ENCODE measurements at regions not wholly inside any gene's neighbourhood (a gene's known extent, or its start where the extent isn't known, plus 50 kb on each side); places are given as distances from the start of the nearest gene placed in this dataset.

- POLR2A ChIA-PET, result no interaction called here
- no peak for FAIRE-seq
Observed at GRCh38 chr4:1538096-1538410, 131.8 kb upstream of the NKX1-1 start.

More at GRCh38 chr4:1538096-1538410, 131.8 kb upstream of the NKX1-1 start:
- intact Hi-C loops (cut with micrococcal nuclease) (no loop called here), in situ Hi-C loops (cut with MboI) (no loop called here)
- H3K9me1 ChIP-seq (ENCODE audit: control insufficient read depth, insufficient read depth, low read length), result no peaks in the 10 kb centered on the region
- peaks cover 3 to 67% of the 10 kb centered on the region in 2 experiments; a peak in 4 of 5 replicates for H3K4me1 ChIP-seq (replicated peaks in 1 of 2; ENCODE audit: control insufficient read depth in 2 of 2, insufficient read depth in 2 of 2, low read length in 2 of 2)
- CTCF ChIA-PET (ENCODE audit: low intra/inter-chr PET ratio), result no interaction called here
- no TSS peak for BruUV-seq (replicated peaks)
- no peak for ATAC-seq
- H3K36me3 ChIP-seq (ENCODE audit: control insufficient read depth, insufficient read depth, low read length), result no peaks in the 10 kb centered on the region
- H3K4me2 ChIP-seq (ENCODE audit: insufficient read depth, low read length), result no peak overlapping the region
- H3K27ac ChIP-seq (ENCODE audit: extremely low read depth, low read depth, low read length), result no peak overlapping the region
- no peak overlapping the region for H3K9ac ChIP-seq (ENCODE audit: insufficient read depth in 1 of 2, low read depth in 2 of 2, low read length in 2 of 2)
- H2AFZ ChIP-seq (ENCODE audit: low read depth, low read length), result no peak overlapping the region
- no peak overlapping the region for H3K4me3 ChIP-seq
- peaks cover 40 to 84% of the 10 kb centered on the region in 2 experiments for H3K27me3 ChIP-seq (ENCODE audit: control insufficient read depth in 2 of 2, insufficient read depth in 2 of 2, low read length in 2 of 2)
- no peaks in the 10 kb centered on the region for H3K9me3 ChIP-seq (replicated peaks; ENCODE audit: control insufficient read depth, insufficient read depth, low read depth, low read length)
- DNase-seq (ENCODE audit: extremely low read depth in 1 of 4, low spot score in 3 of 4), result no peak
- H4K20me1 ChIP-seq (replicated peaks; ENCODE audit: control insufficient read depth, insufficient read depth, low read length), result peaks cover 6% of the 10 kb centered on the region; the same call in 1 of the 2 replicates
- no peaks in the 10 kb centered on the region for H3K79me2 ChIP-seq (ENCODE audit: control insufficient read depth, insufficient read depth, low read length)
- no peak for TF ChIP-seq XRCC3 (IDR thresholded peaks at IDR 0.05)
- no peak for TF ChIP-seq SIN3A (IDR thresholded peaks at IDR 0.05; ENCODE audit: borderline replicate concordance in 2 of 2, control insufficient read depth in 1 of 2, low read depth in 2 of 2, low read length in 2 of 2)
- TF ChIP-seq, protein P1, sequence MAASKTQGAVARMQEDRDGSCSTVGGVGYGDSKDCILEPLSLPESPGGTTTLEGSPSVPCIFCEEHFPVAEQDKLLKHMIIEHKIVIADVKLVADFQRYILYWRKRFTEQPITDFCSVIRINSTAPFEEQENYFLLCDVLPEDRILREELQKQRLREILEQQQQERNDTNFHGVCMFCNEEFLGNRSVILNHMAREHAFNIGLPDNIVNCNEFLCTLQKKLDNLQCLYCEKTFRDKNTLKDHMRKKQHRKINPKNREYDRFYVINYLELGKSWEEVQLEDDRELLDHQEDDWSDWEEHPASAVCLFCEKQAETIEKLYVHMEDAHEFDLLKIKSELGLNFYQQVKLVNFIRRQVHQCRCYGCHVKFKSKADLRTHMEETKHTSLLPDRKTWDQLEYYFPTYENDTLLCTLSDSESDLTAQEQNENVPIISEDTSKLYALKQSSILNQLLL (CRISPR knock-in tag; IDR thresholded peaks at IDR 0.05; ENCODE audit: borderline replicate concordance), result no peak
- no peak for TF ChIP-seq ZFX (CRISPR knock-in tag; IDR thresholded peaks at IDR 0.05)
- no peak for TF ChIP-seq FIP1L1 (IDR thresholded peaks at IDR 0.05; ENCODE audit: low read depth, low read length, poor library complexity, severe bottlenecking)
- no peak for TF ChIP-seq UBTF (IDR thresholded peaks at IDR 0.05; ENCODE audit: borderline replicate concordance in 1 of 2, low read depth in 2 of 2, low read length in 2 of 2)
- TF ChIP-seq MED1 (CRISPR knock-in tag; IDR thresholded peaks at IDR 0.05; ENCODE audit: borderline replicate concordance), result no peak
- TF ChIP-seq, protein P2, sequence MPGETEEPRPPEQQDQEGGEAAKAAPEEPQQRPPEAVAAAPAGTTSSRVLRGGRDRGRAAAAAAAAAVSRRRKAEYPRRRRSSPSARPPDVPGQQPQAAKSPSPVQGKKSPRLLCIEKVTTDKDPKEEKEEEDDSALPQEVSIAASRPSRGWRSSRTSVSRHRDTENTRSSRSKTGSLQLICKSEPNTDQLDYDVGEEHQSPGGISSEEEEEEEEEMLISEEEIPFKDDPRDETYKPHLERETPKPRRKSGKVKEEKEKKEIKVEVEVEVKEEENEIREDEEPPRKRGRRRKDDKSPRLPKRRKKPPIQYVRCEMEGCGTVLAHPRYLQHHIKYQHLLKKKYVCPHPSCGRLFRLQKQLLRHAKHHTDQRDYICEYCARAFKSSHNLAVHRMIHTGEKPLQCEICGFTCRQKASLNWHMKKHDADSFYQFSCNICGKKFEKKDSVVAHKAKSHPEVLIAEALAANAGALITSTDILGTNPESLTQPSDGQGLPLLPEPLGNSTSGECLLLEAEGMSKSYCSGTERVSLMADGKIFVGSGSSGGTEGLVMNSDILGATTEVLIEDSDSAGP (CRISPR knock-in tag; IDR thresholded peaks at IDR 0.05), result no peak
- TF ChIP-seq NR2F6 (CRISPR knock-in tag; IDR thresholded peaks at IDR 0.05), result no peak
- no peak for TF ChIP-seq CBX5 (IDR thresholded peaks at IDR 0.05; ENCODE audit: borderline replicate concordance, low read depth)
- no peak for TF ChIP-seq ILF3 (IDR thresholded peaks at IDR 0.05; ENCODE audit: borderline replicate concordance)
- TF ChIP-seq CCAR2 (IDR thresholded peaks at IDR 0.05; ENCODE audit: low read depth, low read length), result no peak
- TF ChIP-seq ZNF830 (CRISPR knock-in tag; IDR thresholded peaks at IDR 0.05), result no peak
- TF ChIP-seq GABPB2 (CRISPR knock-in tag; conservative IDR thresholded peaks at IDR 0.05), result no peak
- TF ChIP-seq BRD9 (IDR thresholded peaks at IDR 0.05; ENCODE audit: low read depth, partially characterized antibody), result no peak
- TF ChIP-seq ZSCAN29 (IDR thresholded peaks at IDR 0.05), result no peak
- no peak for TF ChIP-seq NRF1 (conservative IDR thresholded peaks at IDR 0.05 in 1 of 2, IDR thresholded peaks at IDR 0.05 in 1 of 2)
- TF ChIP-seq DNMT1 (IDR thresholded peaks at IDR 0.05), result no peak
- WGBS (ENCODE audit: insufficient coverage, low coverage, missing lambda C conversion rate), result 5% methylated on average over 7 of the region's 9 CpGs

Data from K562 (cell line).